ENCODE measurements at regions not wholly inside any gene's neighbourhood (a gene's known extent, or its start where the extent isn't known, plus 50 kb on each side); places are given as distances from the start of the nearest gene placed in this dataset.

DNA sequence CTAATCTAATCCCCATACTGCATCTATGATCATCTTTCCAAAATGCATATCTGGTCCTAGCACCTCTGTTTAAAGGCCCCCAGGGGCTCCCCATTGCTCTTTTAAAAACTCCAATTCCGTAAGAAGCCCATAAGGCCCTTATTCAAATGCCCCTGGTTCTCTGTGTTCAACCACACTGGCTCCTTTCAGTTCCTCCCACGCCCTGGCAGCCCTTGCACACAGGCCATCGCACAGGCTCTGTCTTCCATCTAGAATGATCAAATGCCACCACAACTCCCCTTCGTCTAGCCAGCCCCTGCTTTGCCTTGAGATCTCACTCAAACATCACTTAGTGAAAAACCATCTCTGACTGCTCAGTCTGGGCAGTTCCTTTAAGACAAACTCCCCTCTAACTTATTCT, 112.9 kb upstream of the LYZL2 start:
- TF ChIP-seq CTCF (IDR thresholded peaks at IDR 0.05): no peak

GRCh38 chr10:30738416-30738815, 108.9 kb upstream of the LYZL2 start:
- TF ChIP-seq CTCF (IDR thresholded peaks at IDR 0.05): no peak

GRCh38 chr10:30737931-30738391, 108.4 kb upstream of the LYZL2 start:
- TF ChIP-seq CTCF (IDR thresholded peaks at IDR 0.05): no peak

GRCh38 chr10:30736685-30737232, 107.2 kb upstream of the LYZL2 start:
- TF ChIP-seq CTCF (IDR thresholded peaks at IDR 0.05): no peak

GRCh38 chr10:30734901-30735300, 105.3 kb upstream of the LYZL2 start:
- TF ChIP-seq CTCF (IDR thresholded peaks at IDR 0.05): no peak

DNA sequence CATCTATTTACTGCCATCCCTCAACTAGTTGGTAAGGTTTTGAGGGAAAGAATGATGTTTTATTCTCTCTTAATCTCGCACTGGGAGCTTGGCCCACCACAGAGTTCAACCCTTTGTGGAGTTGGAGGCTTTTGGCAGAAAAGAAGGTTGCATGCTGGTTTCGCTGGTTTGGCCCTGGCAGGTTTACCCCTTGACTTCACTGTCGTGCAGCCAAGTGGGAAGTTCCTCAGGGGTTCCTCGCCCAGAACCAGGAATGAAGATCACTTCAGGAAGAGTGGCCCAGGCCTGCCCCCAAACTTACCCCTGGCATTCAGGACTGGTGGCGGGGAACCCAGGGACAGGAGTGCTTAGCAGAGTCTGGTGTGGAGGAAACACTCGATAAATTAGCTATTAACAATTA, 103.1 kb upstream of the LYZL2 start:
- TF ChIP-seq CTCF (IDR thresholded peaks at IDR 0.05): no peak

- no peak for TF ChIP-seq CTCF (IDR thresholded peaks at IDR 0.05)
These were observed 102.4 kb upstream of the LYZL2 start for GRCh38 chr10:30731963-30732362.

- TF ChIP-seq CTCF (IDR thresholded peaks at IDR 0.05): no peak
These were observed 100.8 kb upstream of the LYZL2 start for GRCh38 chr10:30730306-30730705.

Measured in LNCAP (cell line).